ENCODE measurements at regions not wholly inside any gene's neighbourhood (a gene's known extent, or its start where the extent isn't known, plus 50 kb on each side); places are given as distances from the start of the nearest gene placed in this dataset.

- no peak for TF ChIP-seq EZH2phosphoT487 (IDR thresholded peaks at IDR 0.05; ENCODE audit: low read depth)
- no peak for TF ChIP-seq CTCF (IDR thresholded peaks at IDR 0.05; ENCODE audit: low read depth, low read length)
Measured at GRCh38 chr14:34014936-34015335, 64.1 kb upstream of the EGLN3 start.

Data from OCI-LY3 (cell line).